Testis (tissue), 2 donors: ENCODE measurements at regions not wholly inside any gene's neighbourhood (a gene's known extent, or its start where the extent isn't known, plus 50 kb on each side); places are given as distances from the start of the nearest gene placed in this dataset.

Source experiments
- POLR2A ChIP-seq: fragments of 450-650 bp; IDR thresholded peaks from one replicate; pipeline ENCODE4 v1.6.1; 2017; ENCODE audit warnings: antibody characterized with exemption, mild to moderate bottlenecking, moderate library complexity
- TF ChIP-seq, protein P1 (sequence below), 3 experiments: fragments of 450-650 bp in 2 of 3; fragments of 200-600 bp in 1 of 3; sonication (generic) in 1 of 3; IDR thresholded peaks; one replicate each; pipeline ENCODE4 v1.5.1; 2016 to 2019; ENCODE audit warnings: antibody characterized with exemption in 3 of 3, mild to moderate bottlenecking in 2 of 3, moderate library complexity in 1 of 3

DNA sequence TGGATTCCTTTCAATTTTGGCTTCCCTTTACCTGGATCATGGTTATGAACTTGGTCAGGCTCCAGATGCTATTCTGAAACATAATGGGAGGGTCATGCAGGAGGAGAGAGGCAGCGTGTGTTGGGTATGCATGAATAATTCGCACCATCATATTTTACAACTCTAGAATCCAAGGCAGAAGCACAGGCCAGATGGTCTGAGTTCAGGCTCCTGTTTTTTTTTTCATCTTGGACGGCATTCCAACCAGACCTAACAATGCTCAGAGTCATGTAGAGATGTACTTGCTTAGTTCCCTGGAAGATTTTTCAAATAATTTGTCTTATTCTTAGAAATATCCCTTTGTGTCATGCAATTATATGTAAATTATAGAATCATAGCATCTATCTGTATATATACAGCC lies 393.5 kb downstream of the JRKL start:
- TF ChIP-seq, protein P1, sequence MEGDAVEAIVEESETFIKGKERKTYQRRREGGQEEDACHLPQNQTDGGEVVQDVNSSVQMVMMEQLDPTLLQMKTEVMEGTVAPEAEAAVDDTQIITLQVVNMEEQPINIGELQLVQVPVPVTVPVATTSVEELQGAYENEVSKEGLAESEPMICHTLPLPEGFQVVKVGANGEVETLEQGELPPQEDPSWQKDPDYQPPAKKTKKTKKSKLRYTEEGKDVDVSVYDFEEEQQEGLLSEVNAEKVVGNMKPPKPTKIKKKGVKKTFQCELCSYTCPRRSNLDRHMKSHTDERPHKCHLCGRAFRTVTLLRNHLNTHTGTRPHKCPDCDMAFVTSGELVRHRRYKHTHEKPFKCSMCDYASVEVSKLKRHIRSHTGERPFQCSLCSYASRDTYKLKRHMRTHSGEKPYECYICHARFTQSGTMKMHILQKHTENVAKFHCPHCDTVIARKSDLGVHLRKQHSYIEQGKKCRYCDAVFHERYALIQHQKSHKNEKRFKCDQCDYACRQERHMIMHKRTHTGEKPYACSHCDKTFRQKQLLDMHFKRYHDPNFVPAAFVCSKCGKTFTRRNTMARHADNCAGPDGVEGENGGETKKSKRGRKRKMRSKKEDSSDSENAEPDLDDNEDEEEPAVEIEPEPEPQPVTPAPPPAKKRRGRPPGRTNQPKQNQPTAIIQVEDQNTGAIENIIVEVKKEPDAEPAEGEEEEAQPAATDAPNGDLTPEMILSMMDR (IDR thresholded peaks at IDR 0.05) = no peak
- TF ChIP-seq POLR2A = no peak
